Calu3 (cell line): ENCODE measurements at regions not wholly inside any gene's neighbourhood (a gene's known extent, or its start where the extent isn't known, plus 50 kb on each side); places are given as distances from the start of the nearest gene placed in this dataset.

Experiments
- BruUV-seq: library from RNA; stranded (reverse); fragments of 400-500 nt; replicated peaks from 2 replicates; lab custom pipeline; 2021; lab: Mats Ljungman, UMichigan
- CTCF ChIA-PET: fragments of 300-600 bp; sonication (Branson Sonifier 250); formaldehyde crosslinking; loops from one replicate; lab custom pipeline; 2022; ENCODE audit warnings: antibody characterized with exemption; lab: Charles Lee
- DNase-seq: peaks from one replicate; pipeline ENCODE4 v3.0.0; 2022
- H3K27ac Mint-ChIP-seq: one replicate; pipeline ENCODE4 v1.8.0; 2022; ENCODE audit warnings: mixed read lengths; ENCODE audit not compliant: unreplicated experiment
- H3K27me3 Mint-ChIP-seq: one replicate; pipeline ENCODE4 v1.8.0; 2022; ENCODE audit warnings: mixed read lengths; ENCODE audit not compliant: unreplicated experiment
- H3K36me3 Mint-ChIP-seq: one replicate; pipeline ENCODE4 v1.8.0; 2022; ENCODE audit warnings: mild to moderate bottlenecking, moderate library complexity, mixed read lengths; ENCODE audit not compliant: insufficient read depth, unreplicated experiment
- H3K4me1 Mint-ChIP-seq: one replicate; pipeline ENCODE4 v1.8.0; 2022; ENCODE audit warnings: mild to moderate bottlenecking, low read depth, mixed read lengths; ENCODE audit not compliant: unreplicated experiment
- H3K4me3 Mint-ChIP-seq: one replicate; pipeline ENCODE4 v1.8.0; 2022; ENCODE audit warnings: mild to moderate bottlenecking, low read depth, moderate library complexity, mixed read lengths; ENCODE audit not compliant: unreplicated experiment
- H3K9me3 Mint-ChIP-seq: one replicate; pipeline ENCODE4 v1.8.0; 2022; ENCODE audit warnings: low read depth, mixed read lengths; ENCODE audit not compliant: unreplicated experiment
- CTCF ChIP-seq: fragments of 200-600 bp; IDR thresholded peaks from one replicate; pipeline ENCODE4 v1.8.0; 2022; ENCODE audit warnings: antibody characterized with exemption; ENCODE audit not compliant: unreplicated experiment
- intact Hi-C: fragments of 100-400 bp; cut with micrococcal nuclease; formaldehyde crosslinking; loops from one replicate; pipeline ENCODE4 v1.10.0; 2022; ENCODE audit not compliant: unreplicated experiment

DNA sequence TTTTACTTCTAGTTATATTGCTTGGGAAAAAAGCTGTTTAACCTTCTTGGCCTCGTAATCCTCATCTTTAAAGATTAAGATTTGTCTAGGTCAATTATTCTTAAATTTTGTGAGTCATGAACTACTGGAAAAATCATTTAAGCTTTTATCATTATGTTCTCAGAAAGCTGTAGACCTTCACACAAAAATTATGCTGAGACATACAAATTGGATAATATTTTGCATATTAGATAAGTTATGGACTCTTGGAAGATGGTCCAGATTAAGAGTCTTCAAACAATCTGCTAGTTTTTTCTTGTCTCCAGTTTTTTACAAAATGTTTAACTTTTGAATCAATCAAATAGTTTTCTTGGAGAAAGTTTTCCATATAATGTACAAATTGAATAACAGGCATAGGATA lies 108.1 kb upstream of the NEIL3 start:
- TF ChIP-seq CTCF = no peak
- intact Hi-C loops = no loop called here
- no TSS peak for BruUV-seq
- Mint-ChIP-seq H3K27ac (no peak overlapping the region), H3K27me3 (no peaks in the 10 kb centered on the region), H3K4me3 (no peak overlapping the region), H3K4me1 (no peaks in the 10 kb centered on the region), H3K36me3 (no peaks in the 10 kb centered on the region), H3K9me3 (peaks cover 7% of the 10 kb centered on the region)
- DNase-seq = no peak
- CTCF ChIA-PET = interaction anchor here (1.0 kb wide), 1 partner anchor 27 kb away, joined by 5 read pairs; no protein-coding TSS in a partner anchor

GRCh38 chr4:177204126-177204525 lies 105.5 kb upstream of the NEIL3 start:
- H3K4me3 Mint-ChIP-seq = no peak overlapping the region
- DNase-seq = no peak
- no peaks in the 10 kb centered on the region for H3K4me1 Mint-ChIP-seq
- no peaks in the 10 kb centered on the region for H3K36me3 Mint-ChIP-seq
- TF ChIP-seq CTCF = no peak
- intact Hi-C loops = no loop called here
- H3K27me3 Mint-ChIP-seq = no peaks in the 10 kb centered on the region
- CTCF ChIA-PET = no interaction called here
- BruUV-seq = no TSS peak
- no peaks in the 10 kb centered on the region for H3K9me3 Mint-ChIP-seq
- no peak overlapping the region for H3K27ac Mint-ChIP-seq

- H3K4me1 Mint-ChIP-seq = no peaks in the 10 kb centered on the region
- CTCF ChIA-PET = interaction anchor here (0.7 kb wide), 1 partner anchor 54 kb away, joined by 3 read pairs; no protein-coding TSS in a partner anchor
- TF ChIP-seq CTCF = no peak
- H3K9me3 Mint-ChIP-seq = no peaks in the 10 kb centered on the region
- no TSS peak for BruUV-seq
- H3K36me3 Mint-ChIP-seq = no peaks in the 10 kb centered on the region
- H3K27me3 Mint-ChIP-seq = no peaks in the 10 kb centered on the region
- no peak overlapping the region for H3K4me3 Mint-ChIP-seq
- H3K27ac Mint-ChIP-seq = no peak overlapping the region
- intact Hi-C loops = no loop called here
- DNase-seq = no peak
Observed at GRCh38 chr4:177214935-177215334, 94.7 kb upstream of the NEIL3 start.

GRCh38 chr4:177220376-177220775 lies 89.3 kb upstream of the NEIL3 start:
- Mint-ChIP-seq H3K9me3 (no peaks in the 10 kb centered on the region), H3K27ac (no peak overlapping the region), H3K27me3 (no peaks in the 10 kb centered on the region), H3K36me3 (no peaks in the 10 kb centered on the region), H3K4me3 (no peak overlapping the region), H3K4me1 (no peaks in the 10 kb centered on the region)
- no peak for DNase-seq
- no peak for TF ChIP-seq CTCF
- CTCF ChIA-PET = no interaction called here
- intact Hi-C loops = no loop called here
- BruUV-seq = no TSS peak
